HG03066 (cell line): ENCODE measurements at regions not wholly inside any gene's neighbourhood (a gene's known extent, or its start where the extent isn't known, plus 50 kb on each side); places are given as distances from the start of the nearest gene placed in this dataset.
"Not testable (repeated sequence)": the region's sequence is repeated elsewhere in the genome, so short reads cannot be mapped to it uniquely, and the experiment has no call there.

Experiments
- ATAC-seq: cut with Tn5 transposase; IDR thresholded peaks from one replicate; pipeline ENCODE4 v1.9.1; 2021; ENCODE audit warnings: low read depth; ENCODE audit not compliant: unreplicated experiment

- ATAC-seq: no peak
Measured at GRCh38 chr15:81940467-81941451, 105.1 kb downstream of the MEX3B start.

GRCh38 chr15:81939604-81940440, 106.0 kb downstream of the MEX3B start:
- no peak for ATAC-seq

GRCh38 chr15:81937189-81937588, 108.6 kb downstream of the MEX3B start:
- ATAC-seq: no peak

GRCh38 chr15:81930582-81931369, 115.0 kb downstream of the MEX3B start:
- ATAC-seq: no peak

GRCh38 chr15:81929557-81929956, 116.3 kb downstream of the MEX3B start:
- no peak for ATAC-seq

GRCh38 chr15:81926981-81927380, 118.8 kb downstream of the MEX3B start:
- ATAC-seq: no peak

- no peak for ATAC-seq
Measured at GRCh38 chr15:81924729-81925128, 121.1 kb downstream of the MEX3B start.

- no peak for ATAC-seq
Measured at GRCh38 chr15:81923561-81924350, 122.1 kb downstream of the MEX3B start.

GRCh38 chr15:81922143-81922542, 123.7 kb downstream of the MEX3B start:
- ATAC-seq: no peak

GRCh38 chr15:81921163-81921562, 124.7 kb downstream of the MEX3B start:
- ATAC-seq: no peak

- not testable (repeated sequence) for ATAC-seq
Measured at GRCh38 chr15:81918767-81919166, 127.1 kb downstream of the MEX3B start.

GRCh38 chr15:81916451-81916850, 129.4 kb downstream of the MEX3B start:
- ATAC-seq: no peak

GRCh38 chr15:81915990-81916389, 129.8 kb downstream of the MEX3B start:
- no peak for ATAC-seq

- ATAC-seq: no peak
Measured at GRCh38 chr15:81914734-81915256, 131.0 kb downstream of the MEX3B start.

- ATAC-seq: no peak
Measured at GRCh38 chr15:81914333-81914732, 131.5 kb downstream of the MEX3B start.

- ATAC-seq: no peak
Measured at GRCh38 chr15:81911022-81911971, 134.5 kb downstream of the MEX3B start.

GRCh38 chr15:81910355-81911021, 135.3 kb downstream of the MEX3B start:
- ATAC-seq: no peak

- ATAC-seq: no peak
Measured at GRCh38 chr15:81909011-81909358, 136.8 kb downstream of the MEX3B start.
